Central memory CD4-positive, alpha-beta T cell (primary cell): ENCODE measurements at regions not wholly inside any gene's neighbourhood (a gene's known extent, or its start where the extent isn't known, plus 50 kb on each side); places are given as distances from the start of the nearest gene placed in this dataset.

Source experiments
- DNase-seq: peaks from one replicate; pipeline ENCODE4 v3.0.0; 2022

GRCh38 chr10:131653554-131654470 is 247.0 kb upstream of the PPP2R2D start:
- no peak for DNase-seq

GRCh38 chr10:131654471-131655087 is 246.2 kb upstream of the PPP2R2D start:
- no peak for DNase-seq

GRCh38 chr10:131655101-131655849 is 245.5 kb upstream of the PPP2R2D start:
- no peak for DNase-seq

GRCh38 chr10:131656009-131656408 is 244.8 kb upstream of the PPP2R2D start:
- DNase-seq: no peak

- DNase-seq: no peak
Observed at GRCh38 chr10:131656431-131656841, 244.4 kb upstream of the PPP2R2D start.

GRCh38 chr10:131657318-131657984 is 243.4 kb upstream of the PPP2R2D start:
- DNase-seq: no peak

- DNase-seq: no peak
Observed at GRCh38 chr10:131657985-131658330, 242.8 kb upstream of the PPP2R2D start.

- DNase-seq: no peak
Observed at GRCh38 chr10:131658476-131659110, 242.2 kb upstream of the PPP2R2D start.

- DNase-seq: no peak
Observed at GRCh38 chr10:131660427-131660826, 240.4 kb upstream of the PPP2R2D start.

- DNase-seq: no peak
Observed at GRCh38 chr10:131662851-131663250, 238.0 kb upstream of the PPP2R2D start.

- no peak for DNase-seq
Observed at GRCh38 chr10:131663351-131663750, 237.5 kb upstream of the PPP2R2D start.

- no peak for DNase-seq
Observed at GRCh38 chr10:131666091-131666490, 234.7 kb upstream of the PPP2R2D start.

- no peak for DNase-seq
Observed at GRCh38 chr10:131667047-131667446, 233.8 kb upstream of the PPP2R2D start.

- DNase-seq: no peak
Observed at GRCh38 chr10:131667561-131667960, 233.2 kb upstream of the PPP2R2D start.

GRCh38 chr10:131668903-131669302 is 231.9 kb upstream of the PPP2R2D start:
- no peak for DNase-seq

- no peak for DNase-seq
Observed at GRCh38 chr10:131669838-131670237, 231.0 kb upstream of the PPP2R2D start.

GRCh38 chr10:131670341-131670740 is 230.5 kb upstream of the PPP2R2D start:
- DNase-seq: no peak

GRCh38 chr10:131673396-131673795 is 227.4 kb upstream of the PPP2R2D start:
- DNase-seq: no peak

GRCh38 chr10:131674130-131674529 is 226.7 kb upstream of the PPP2R2D start:
- no peak for DNase-seq

- DNase-seq: no peak
Observed at GRCh38 chr10:131675104-131675503, 225.7 kb upstream of the PPP2R2D start.

GRCh38 chr10:131676046-131676799 is 224.6 kb upstream of the PPP2R2D start:
- DNase-seq: no peak
